GM03348 (cell line): ENCODE measurements at regions not wholly inside any gene's neighbourhood (a gene's known extent, or its start where the extent isn't known, plus 50 kb on each side); places are given as distances from the start of the nearest gene placed in this dataset.

Experiments used
- DNase-seq: peaks from one replicate; pipeline ENCODE4 v3.0.0; 2012; ENCODE audit warnings: low spot score

GRCh38 chr10:78829565-78829964, 239.2 kb upstream of the ZMIZ1 start:
- DNase-seq = peak; percentile 55

DNA sequence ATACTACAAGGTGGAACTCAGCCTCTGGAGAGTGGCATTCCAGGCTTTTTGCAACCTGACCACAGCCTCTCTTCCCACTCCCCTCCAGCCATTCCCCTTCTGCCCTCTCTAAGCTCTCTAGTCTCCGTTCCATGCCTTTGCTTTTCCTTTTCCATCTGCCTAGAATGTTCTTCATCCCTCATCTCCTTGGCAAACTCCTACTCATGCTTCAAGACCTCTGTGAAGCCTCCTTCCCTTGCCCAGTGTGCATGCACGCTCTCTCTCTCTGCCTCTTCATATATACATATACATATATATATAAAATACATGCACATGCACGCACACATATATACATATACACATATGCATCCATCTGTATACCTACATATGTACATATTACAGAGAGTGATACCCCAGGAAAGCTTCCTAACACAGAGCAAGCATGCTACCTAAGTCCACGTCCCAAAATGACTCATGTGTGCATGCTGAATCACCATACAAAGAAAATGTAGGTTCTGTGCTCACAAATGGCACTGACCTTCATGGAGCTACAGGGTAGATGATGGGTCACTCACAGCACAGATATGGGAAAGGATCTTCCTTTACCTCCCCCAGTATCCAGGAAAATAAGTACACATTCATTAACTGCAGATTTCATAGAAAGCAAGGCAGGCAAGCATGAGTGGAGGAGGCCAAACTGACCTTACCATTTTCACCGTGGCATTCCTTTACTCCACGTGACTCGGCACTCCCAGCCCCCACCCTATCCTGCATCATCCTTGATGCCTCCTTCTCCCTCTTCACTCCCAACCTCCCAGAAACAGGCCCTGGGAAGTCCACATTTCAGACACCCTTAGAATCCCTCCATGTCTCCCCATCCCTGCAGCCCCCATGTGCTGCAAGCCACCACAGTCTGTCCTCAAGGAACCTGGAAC, 238.4 kb upstream of the ZMIZ1 start:
- no peak for DNase-seq

- DNase-seq = no peak
Measured at GRCh38 chr10:78830976-78831375, 237.8 kb upstream of the ZMIZ1 start.

DNA sequence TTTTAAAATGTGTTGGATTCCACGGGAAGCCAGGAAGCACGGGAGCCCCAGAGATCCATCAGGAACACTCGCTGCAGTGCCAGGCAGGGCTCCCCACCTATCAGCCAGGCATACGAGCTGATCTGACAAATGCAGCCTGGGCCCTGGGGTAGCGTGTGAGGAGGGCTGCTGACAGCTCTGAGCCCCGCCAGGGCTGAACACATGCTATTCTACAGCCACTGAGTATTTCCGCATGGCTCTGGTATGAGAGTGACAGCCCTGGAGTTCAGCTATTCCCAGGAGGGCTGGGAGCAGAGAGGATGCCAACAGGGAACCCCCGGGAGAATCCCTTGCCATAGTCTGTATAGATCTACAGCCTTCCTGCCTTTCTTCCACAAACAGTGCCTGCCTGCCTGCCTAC, 237.3 kb upstream of the ZMIZ1 start:
- DNase-seq = no peak

DNA sequence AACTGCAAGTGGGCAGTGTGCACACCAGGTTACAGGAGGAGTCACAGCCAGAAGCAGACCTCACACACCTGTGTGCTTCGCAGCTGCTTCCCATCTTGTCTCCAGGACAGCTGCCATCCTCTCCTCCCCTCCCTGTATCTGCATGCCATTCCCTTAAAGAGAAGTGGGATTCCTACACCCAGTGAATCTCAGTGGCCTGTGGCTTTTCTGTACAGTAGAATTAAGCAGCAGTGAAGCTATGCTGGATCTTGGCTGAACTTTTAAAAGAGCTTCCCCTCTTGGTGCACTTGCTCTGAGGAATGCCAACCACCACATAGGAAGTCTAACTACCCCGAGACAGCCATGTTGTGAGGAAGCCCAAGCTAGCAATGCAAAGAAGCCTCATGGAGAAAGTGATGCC, 236.5 kb upstream of the ZMIZ1 start:
- DNase-seq = no peak

- DNase-seq = no peak
Measured at GRCh38 chr10:78838141-78838657, 230.6 kb upstream of the ZMIZ1 start.

- no peak for DNase-seq
Measured at GRCh38 chr10:78843495-78843894, 225.3 kb upstream of the ZMIZ1 start.

- DNase-seq = no peak
Measured at GRCh38 chr10:78844960-78845607, 223.7 kb upstream of the ZMIZ1 start.

GRCh38 chr10:78846071-78846470, 222.7 kb upstream of the ZMIZ1 start:
- DNase-seq = no peak

DNA sequence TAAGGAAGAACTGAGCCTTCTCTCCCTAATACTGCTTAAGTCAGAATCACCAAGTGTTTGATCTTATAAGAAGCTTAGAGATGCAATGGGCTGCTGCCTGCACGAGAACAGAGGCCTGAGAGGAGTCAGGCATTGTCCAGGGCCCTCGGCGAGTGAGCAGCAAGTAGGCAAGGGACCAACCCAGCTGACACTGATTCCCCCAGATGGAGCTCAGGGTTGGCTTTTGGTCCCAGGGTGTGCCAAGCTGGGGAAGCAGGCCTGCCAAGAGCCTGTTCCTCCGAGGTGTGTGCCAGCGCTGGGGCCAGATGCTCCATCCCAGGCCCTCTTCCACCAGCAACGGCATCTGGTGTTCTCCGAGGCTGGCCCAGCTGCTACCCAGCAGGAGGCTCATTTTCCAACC, 222.0 kb upstream of the ZMIZ1 start:
- DNase-seq = no peak

GRCh38 chr10:78847485-78847884, 221.3 kb upstream of the ZMIZ1 start:
- no peak for DNase-seq

- no peak for DNase-seq
Measured at GRCh38 chr10:78849115-78849514, 219.7 kb upstream of the ZMIZ1 start.

DNA sequence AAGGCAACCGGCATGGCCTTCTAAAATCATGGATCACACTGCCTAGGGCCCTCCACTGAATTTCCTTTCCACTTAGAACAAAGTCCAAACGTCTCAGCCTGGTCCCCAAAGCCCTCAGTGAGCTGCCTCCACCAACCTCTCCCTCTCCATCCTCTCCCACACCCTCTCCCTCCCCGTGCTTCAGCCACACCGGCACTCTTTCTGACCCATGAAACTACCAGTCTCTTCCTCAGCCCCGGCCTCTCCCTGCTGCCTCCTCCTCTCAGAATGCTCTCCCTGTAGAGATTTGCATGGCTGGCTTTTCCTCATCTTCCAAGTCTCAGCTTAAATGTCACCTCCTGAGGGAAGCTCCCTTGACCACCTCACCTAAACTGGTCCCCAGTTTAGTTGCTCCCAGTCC, 219.0 kb upstream of the ZMIZ1 start:
- no peak for DNase-seq

- DNase-seq = no peak
Measured at GRCh38 chr10:78850644-78851435, 217.9 kb upstream of the ZMIZ1 start.

GRCh38 chr10:78851647-78852046, 217.1 kb upstream of the ZMIZ1 start:
- DNase-seq = peak; percentile 85

GRCh38 chr10:78852466-78853240, 216.1 kb upstream of the ZMIZ1 start:
- DNase-seq = no peak

DNA sequence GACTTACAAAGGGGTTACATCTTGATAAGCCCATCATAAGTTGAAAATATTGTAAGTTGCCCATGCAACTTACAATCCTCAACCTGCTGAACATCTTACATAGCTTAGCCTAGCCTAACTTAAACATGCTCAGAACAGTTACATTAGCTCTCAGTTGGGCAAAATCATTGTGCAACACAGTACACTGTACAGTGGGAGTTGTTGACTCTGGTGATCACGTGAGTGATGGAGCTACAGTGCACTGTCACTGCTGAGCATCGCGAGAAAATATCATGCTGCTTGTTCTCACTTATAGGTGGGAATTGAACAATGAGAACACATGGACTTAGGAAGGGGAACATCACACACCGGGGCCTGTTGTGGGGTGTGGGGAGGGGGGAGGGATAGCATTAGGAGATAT, 214.9 kb upstream of the ZMIZ1 start:
- DNase-seq = no peak

DNA sequence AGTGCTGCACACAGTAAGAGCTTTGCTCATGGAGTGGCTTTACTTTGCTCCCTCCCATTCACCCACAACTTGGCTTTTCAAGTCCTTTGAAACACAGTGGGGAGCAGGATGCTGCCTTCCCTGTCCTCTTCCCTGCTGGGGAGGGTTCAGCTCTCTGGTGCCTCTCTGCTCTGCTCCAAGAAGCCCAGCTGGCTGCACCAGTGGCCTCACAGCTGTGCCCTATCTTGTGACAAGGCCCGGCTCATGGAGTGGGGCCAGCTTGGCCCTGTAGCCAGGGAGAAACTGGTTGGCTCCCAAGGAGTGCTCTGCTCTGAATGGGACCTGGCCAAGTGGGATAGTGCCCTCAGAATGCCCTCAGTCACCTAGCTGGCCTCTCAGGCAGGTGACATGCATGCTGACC, 212.3 kb upstream of the ZMIZ1 start:
- no peak for DNase-seq

- DNase-seq = no peak
Measured at GRCh38 chr10:78857193-78857592, 211.6 kb upstream of the ZMIZ1 start.

- DNase-seq = no peak
Measured at GRCh38 chr10:78859266-78859665, 209.5 kb upstream of the ZMIZ1 start.

GRCh38 chr10:78859769-78860168, 209.0 kb upstream of the ZMIZ1 start:
- no peak for DNase-seq
